ENCODE measurements at regions not wholly inside any gene's neighbourhood (a gene's known extent, or its start where the extent isn't known, plus 50 kb on each side); places are given as distances from the start of the nearest gene placed in this dataset.
"Not testable (repeated sequence)": the region's sequence is repeated elsewhere in the genome, so short reads cannot be mapped to it uniquely, and the experiment has no call there.

GRCh38 chr4:125594056-125594602 is 279.4 kb downstream of the FAT4 start:
- H3K9me3 ChIP-seq (replicated peaks; ENCODE audit: low read length), result no peaks in the 10 kb centered on the region
- H3K27me3 ChIP-seq (ENCODE audit: control insufficient read depth, insufficient read depth, low read length), result no peaks in the 10 kb centered on the region
- no peaks in the 10 kb centered on the region for H3K36me3 ChIP-seq (ENCODE audit: insufficient read depth, low read length)
- no peak overlapping the region for H3K4me3 ChIP-seq (ENCODE audit: low read length)
- H3K9ac ChIP-seq (ENCODE audit: low read depth, low read length), result no peak overlapping the region
- no peaks in the 10 kb centered on the region for H3K4me1 ChIP-seq (ENCODE audit: control insufficient read depth, insufficient read depth, low read length)
- no peak overlapping the region for H3K4me2 ChIP-seq (ENCODE audit: low read length)

GRCh38 chr4:125605926-125606325 is 291.2 kb downstream of the FAT4 start:
- H3K4me2 ChIP-seq (ENCODE audit: low read length); H3K4me3 ChIP-seq (ENCODE audit: low read length); H3K4me1 ChIP-seq (ENCODE audit: control insufficient read depth, insufficient read depth, low read length); H3K9ac ChIP-seq (ENCODE audit: low read depth, low read length); H3K9me3 ChIP-seq (replicated peaks; ENCODE audit: low read length); H3K36me3 ChIP-seq (ENCODE audit: insufficient read depth, low read length); H3K27me3 ChIP-seq (ENCODE audit: control insufficient read depth, insufficient read depth, low read length): not testable (repeated sequence)

- no peaks in the 10 kb centered on the region for H3K9me3 ChIP-seq (replicated peaks; ENCODE audit: low read length)
- H3K36me3 ChIP-seq (ENCODE audit: insufficient read depth, low read length), result no peaks in the 10 kb centered on the region
- peak overlapping the region; percentile 66 for H3K4me2 ChIP-seq (ENCODE audit: low read length)
- no peaks in the 10 kb centered on the region for H3K27me3 ChIP-seq (ENCODE audit: control insufficient read depth, insufficient read depth, low read length)
- peaks cover 11% of the 10 kb centered on the region for H3K4me1 ChIP-seq (ENCODE audit: control insufficient read depth, insufficient read depth, low read length)
- peak overlapping the region; percentile 25 for H3K9ac ChIP-seq (ENCODE audit: low read depth, low read length)
- peak overlapping the region; percentile 8 for H3K4me3 ChIP-seq (ENCODE audit: low read length)
Measured at GRCh38 chr4:125620066-125620860, 305.5 kb downstream of the FAT4 start.

GRCh38 chr4:125624951-125625350 is 310.2 kb downstream of the FAT4 start:
- Histone ChIP-seq H3K27me3 (ENCODE audit: control insufficient read depth, insufficient read depth, low read length) (no peaks in the 10 kb centered on the region), H3K9me3 (replicated peaks; ENCODE audit: low read length) (no peaks in the 10 kb centered on the region), H3K36me3 (ENCODE audit: insufficient read depth, low read length) (no peaks in the 10 kb centered on the region), H3K9ac (ENCODE audit: low read depth, low read length) (no peak overlapping the region), H3K4me2 (ENCODE audit: low read length) (no peak overlapping the region), H3K4me1 (ENCODE audit: control insufficient read depth, insufficient read depth, low read length) (peaks cover 7% of the 10 kb centered on the region), H3K4me3 (ENCODE audit: low read length) (no peak overlapping the region)

- Histone ChIP-seq H3K9ac (ENCODE audit: low read depth, low read length) (no peak overlapping the region), H3K4me1 (ENCODE audit: control insufficient read depth, insufficient read depth, low read length) (no peaks in the 10 kb centered on the region), H3K4me2 (ENCODE audit: low read length) (no peak overlapping the region), H3K36me3 (ENCODE audit: insufficient read depth, low read length) (no peaks in the 10 kb centered on the region), H3K4me3 (ENCODE audit: low read length) (no peak overlapping the region), H3K27me3 (ENCODE audit: control insufficient read depth, insufficient read depth, low read length) (no peaks in the 10 kb centered on the region), H3K9me3 (replicated peaks; ENCODE audit: low read length) (no peaks in the 10 kb centered on the region)
Measured at GRCh38 chr4:125626946-125627345, 312.2 kb downstream of the FAT4 start.

- H3K9ac ChIP-seq (ENCODE audit: low read depth, low read length), result no peak overlapping the region
- peaks cover 8% of the 10 kb centered on the region for H3K4me1 ChIP-seq (ENCODE audit: control insufficient read depth, insufficient read depth, low read length)
- no peak overlapping the region for H3K4me3 ChIP-seq (ENCODE audit: low read length)
- peak overlapping the region; percentile 56 for H3K4me2 ChIP-seq (ENCODE audit: low read length)
- no peaks in the 10 kb centered on the region for H3K9me3 ChIP-seq (replicated peaks; ENCODE audit: low read length)
- no peaks in the 10 kb centered on the region for H3K27me3 ChIP-seq (ENCODE audit: control insufficient read depth, insufficient read depth, low read length)
- H3K36me3 ChIP-seq (ENCODE audit: insufficient read depth, low read length), result no peaks in the 10 kb centered on the region
Measured at GRCh38 chr4:125639182-125639621, 324.4 kb downstream of the FAT4 start.

- Histone ChIP-seq H3K36me3 (ENCODE audit: insufficient read depth, low read length) (no peaks in the 10 kb centered on the region), H3K4me1 (ENCODE audit: control insufficient read depth, insufficient read depth, low read length) (peaks cover 8% of the 10 kb centered on the region), H3K9ac (ENCODE audit: low read depth, low read length) (no peak overlapping the region), H3K9me3 (replicated peaks; ENCODE audit: low read length) (no peaks in the 10 kb centered on the region), H3K27me3 (ENCODE audit: control insufficient read depth, insufficient read depth, low read length) (no peaks in the 10 kb centered on the region), H3K4me3 (ENCODE audit: low read length) (no peak overlapping the region), H3K4me2 (ENCODE audit: low read length) (no peak overlapping the region)
Measured at GRCh38 chr4:125641611-125642010, 326.9 kb downstream of the FAT4 start.

GRCh38 chr4:125642645-125643044 is 327.9 kb downstream of the FAT4 start:
- Histone ChIP-seq H3K36me3 (ENCODE audit: insufficient read depth, low read length) (no peaks in the 10 kb centered on the region), H3K9ac (ENCODE audit: low read depth, low read length) (no peak overlapping the region), H3K4me2 (ENCODE audit: low read length) (no peak overlapping the region), H3K4me3 (ENCODE audit: low read length) (no peak overlapping the region), H3K9me3 (replicated peaks; ENCODE audit: low read length) (no peaks in the 10 kb centered on the region), H3K4me1 (ENCODE audit: control insufficient read depth, insufficient read depth, low read length) (peaks cover 8% of the 10 kb centered on the region), H3K27me3 (ENCODE audit: control insufficient read depth, insufficient read depth, low read length) (no peaks in the 10 kb centered on the region)

- no peak overlapping the region for H3K9ac ChIP-seq (ENCODE audit: low read depth, low read length)
- no peak overlapping the region for H3K4me2 ChIP-seq (ENCODE audit: low read length)
- H3K27me3 ChIP-seq (ENCODE audit: control insufficient read depth, insufficient read depth, low read length), result no peaks in the 10 kb centered on the region
- H3K36me3 ChIP-seq (ENCODE audit: insufficient read depth, low read length), result no peaks in the 10 kb centered on the region
- peaks cover 7% of the 10 kb centered on the region for H3K4me1 ChIP-seq (ENCODE audit: control insufficient read depth, insufficient read depth, low read length)
- H3K4me3 ChIP-seq (ENCODE audit: low read length), result no peak overlapping the region
- no peaks in the 10 kb centered on the region for H3K9me3 ChIP-seq (replicated peaks; ENCODE audit: low read length)
Measured at GRCh38 chr4:125649452-125649851, 334.7 kb downstream of the FAT4 start.

- H3K4me1 ChIP-seq (ENCODE audit: control insufficient read depth, insufficient read depth, low read length), result peaks cover 7% of the 10 kb centered on the region
- H3K9me3 ChIP-seq (replicated peaks; ENCODE audit: low read length), result no peaks in the 10 kb centered on the region
- peak overlapping the region; percentile 20 for H3K9ac ChIP-seq (ENCODE audit: low read depth, low read length)
- peak overlapping the region; percentile 64 for H3K4me3 ChIP-seq (ENCODE audit: low read length)
- no peaks in the 10 kb centered on the region for H3K36me3 ChIP-seq (ENCODE audit: insufficient read depth, low read length)
- H3K4me2 ChIP-seq (ENCODE audit: low read length), result peak overlapping the region; percentile 86
- no peaks in the 10 kb centered on the region for H3K27me3 ChIP-seq (ENCODE audit: control insufficient read depth, insufficient read depth, low read length)
Measured at GRCh38 chr4:125650557-125650956, 335.8 kb downstream of the FAT4 start.

GRCh38 chr4:125651707-125652357 is 337.1 kb downstream of the FAT4 start:
- H3K9me3 ChIP-seq (replicated peaks; ENCODE audit: low read length); H3K4me1 ChIP-seq (ENCODE audit: control insufficient read depth, insufficient read depth, low read length); H3K4me2 ChIP-seq (ENCODE audit: low read length); H3K27me3 ChIP-seq (ENCODE audit: control insufficient read depth, insufficient read depth, low read length); H3K4me3 ChIP-seq (ENCODE audit: low read length); H3K9ac ChIP-seq (ENCODE audit: low read depth, low read length); H3K36me3 ChIP-seq (ENCODE audit: insufficient read depth, low read length): not testable (repeated sequence)

Data from skeletal muscle satellite cell (primary cell).